Heart left ventricle (tissue), 16 donors: ENCODE measurements at regions not wholly inside any gene's neighbourhood (a gene's known extent, or its start where the extent isn't known, plus 50 kb on each side); places are given as distances from the start of the nearest gene placed in this dataset.

Source experiments
- ATAC-seq, 4 donors: fragments of 200-7000 bp; cut with Tn5 transposase; one replicate each; pipeline ENCODE4 v1.9.1; 2020 to 2022; ENCODE audit warnings: moderate library complexity in 4 of 4, mild to moderate bottlenecking in 3 of 4, moderate number of reproducible peaks in 1 of 4
- DNase-seq, 5 donors: peaks; one replicate each; pipeline ENCODE4 v3.0.0-alpha.2; 2020
- H3K27ac ChIP-seq, 12 donors: fragments of 200-600 bp; sonication (generic) in 4 of 12; one replicate each; pipeline versions ENCODE4 v1.5.0 to v1.8.0; 2016 to 2022; ENCODE audit warnings: mild to moderate bottlenecking in 2 of 12
- H3K27me3 ChIP-seq, 9 donors: fragments of 200-600 bp; sonication (generic) in 2 of 9; one replicate each; pipeline versions ENCODE4 v1.5.1 to v1.8.0; 2016 to 2022; ENCODE audit warnings: mild to moderate bottlenecking in 3 of 9
- H3K36me3 ChIP-seq, 9 donors: fragments of 200-600 bp; sonication (generic) in 2 of 9; one replicate each; pipeline versions ENCODE4 v1.5.0 to v1.8.0; 2018 to 2022; ENCODE audit warnings: mild to moderate bottlenecking in 2 of 9
- H3K4me1 ChIP-seq, 12 donors: fragments of 200-600 bp; sonication (generic) in 4 of 12; one replicate each; pipeline versions ENCODE4 v1.5.0 to v1.8.0; 2016 to 2022; ENCODE audit warnings: mild to moderate bottlenecking in 3 of 12
- H3K4me3 ChIP-seq, 12 donors: fragments of 200-600 bp; sonication (generic) in 4 of 12; one replicate each; pipeline versions ENCODE4 v1.5.0 to v1.8.0; 2017 to 2022; ENCODE audit warnings: mild to moderate bottlenecking in 9 of 12, moderate library complexity in 4 of 12
- H3K9me3 ChIP-seq, 12 donors: fragments of 200-600 bp; sonication (generic) in 4 of 12; one replicate each; pipeline versions ENCODE4 v1.5.0 to v1.8.0; 2016 to 2022; ENCODE audit warnings: mild to moderate bottlenecking in 1 of 12
- CTCF ChIP-seq, 12 donors: fragments of 200-600 bp; sonication (generic) in 4 of 12; IDR thresholded peaks; one replicate each; pipeline versions ENCODE4 v1.5.0 to v1.8.0; 2018 to 2022; ENCODE audit warnings: antibody characterized with exemption in 12 of 12, mild to moderate bottlenecking in 5 of 12
- POLR2A ChIP-seq, 2 donors: fragments of 450-650 bp; IDR thresholded peaks; one replicate each; pipeline ENCODE4 v1.6.1; 2017; ENCODE audit warnings: antibody characterized with exemption in 2 of 2, mild to moderate bottlenecking in 2 of 2, moderate library complexity in 2 of 2
- WGBS, 4 donors: extraction: QIAGEN DNeasy Blood & Tissue Kit in 2 of 4; methylation state at CpG; one replicate each; pipeline versions ENCODE4 v1.1.5 to v1.1.7; 2013 to 2018; 5-methylcytosine and 5-hydroxymethylcytosine counted together
- intact Hi-C, 10 donors: fragments of 100-400 bp; cut with DNase I; formaldehyde crosslinking; loops; one replicate each; pipeline versions ENCODE4 v1.11.1 to v1.14.2; 2022
- donor health status: ischemic (EF 13 %, LVEDD 7.1; RV severe dilation, severe dysfunction).
- donor health status: healthy with polysubstance abuse.
- donor health status: DM: no; HTN: yes; CAD: no.
- donor health status: DM: no; HTN: no; CAD: no.
- donor health status: ischemic (EF 25% LVEDD 6.9; RV normal size, moderate dysfunction).
- donor health status: ischemic (EF 25% LVEDD 5.7; RV mildly dilated, moderate dysfunction).
- donor health status: healthy.
- donor health status: DM: yes; HTN: yes; CAD: no.
- donor health status: ischemic (EF 35%, LVEDD 5.7; RV mildly dilated, moderate dysfunction).
- donor health status: nonischemic (EF 11% LVEDD 7.7; RV severe dilation, severe dysfunction).
- donor health status: DM: yes; HTN: yes; CAD: no.
- donor health status: PGD.
- donor health status: ischemic (EF 29% LVEDD 5.4; RV normal size, mild dysfunction).
- donor health status: nonischemic (EF 23%, LVEDD 6.1; RV moderate dilation, normal function).

GRCh38 chr4:42267724-42268123 is 115.3 kb upstream of the BEND4 start:
- 92 to 98% (median 95%) methylated on average over 3 of the region's 3 CpGs for WGBS, 4 donors
- ATAC-seq: no peak

GRCh38 chr4:42268824-42269223 is 116.4 kb upstream of the BEND4 start:
- H3K4me1 ChIP-seq: no peaks in the 10 kb centered on the region
- TF ChIP-seq CTCF (IDR thresholded peaks at IDR 0.05) (no peak), POLR2A (IDR thresholded peaks at IDR 0.05) (no peak)
- ATAC-seq: no peak
- H3K9me3 ChIP-seq: no peaks in the 10 kb centered on the region
- H3K27ac ChIP-seq: no peak overlapping the region
- 53 to 86% (median 76%) methylated on average over 2 of the region's 2 CpGs for WGBS, 4 donors
- H3K36me3 ChIP-seq: no peaks in the 10 kb centered on the region
- intact Hi-C loops: no loop called here
- H3K4me3 ChIP-seq: no peak overlapping the region
- DNase-seq: no peak
- no peaks in the 10 kb centered on the region for H3K27me3 ChIP-seq

More at GRCh38 chr4:42267724-42268123, 115.3 kb upstream of the BEND4 start:
- no peaks in the 10 kb centered on the region for H3K27me3 ChIP-seq
- no peak for DNase-seq
- intact Hi-C loops: no loop called here
- H3K36me3 ChIP-seq: no peaks in the 10 kb centered on the region
- no peak for TF ChIP-seq POLR2A (IDR thresholded peaks at IDR 0.05)
- no peak for TF ChIP-seq CTCF (IDR thresholded peaks at IDR 0.05)
- H3K4me1 ChIP-seq: peaks cover 0 to 3% (median 0%) of the 10 kb centered on the region in 12 donors
- H3K27ac ChIP-seq: no peak overlapping the region
- no peak overlapping the region for H3K4me3 ChIP-seq
- no peaks in the 10 kb centered on the region for H3K9me3 ChIP-seq

GRCh38 chr4:42271096-42271495 is 118.6 kb upstream of the BEND4 start:
- Histone ChIP-seq H3K27ac (no peak overlapping the region), H3K9me3 (no peaks in the 10 kb centered on the region), H3K27me3 (no peaks in the 10 kb centered on the region), H3K4me3 (no peak overlapping the region), H3K36me3 (no peaks in the 10 kb centered on the region), H3K4me1 (no peaks in the 10 kb centered on the region)
- DNase-seq: no peak
- ATAC-seq: no peak
- TF ChIP-seq CTCF (IDR thresholded peaks at IDR 0.05) (no peak), POLR2A (IDR thresholded peaks at IDR 0.05) (no peak)
- intact Hi-C loops: no loop called here
- WGBS, 4 donors: 83 to 85% (median 84%) methylated on average over 3 of the region's 3 CpGs

GRCh38 chr4:42277291-42277690 is 120.0 kb upstream of the SHISA3 start:
- DNase-seq (no peak), ATAC-seq (no peak)
- intact Hi-C loops: no loop called here
- 61 to 73% (median 70%) methylated on average over 2 of the region's 2 CpGs for WGBS, 4 donors
- peaks cover 0 to 8% (median 0%) of the 10 kb centered on the region in 12 donors for H3K4me1 ChIP-seq
- H3K27ac ChIP-seq: no peak overlapping the region
- no peaks in the 10 kb centered on the region for H3K36me3 ChIP-seq
- H3K4me3 ChIP-seq: no peak overlapping the region
- peaks cover 0 to 3% (median 0%) of the 10 kb centered on the region in 9 donors for H3K27me3 ChIP-seq
- TF ChIP-seq CTCF (IDR thresholded peaks at IDR 0.05) (no peak), POLR2A (IDR thresholded peaks at IDR 0.05) (no peak)
- no peaks in the 10 kb centered on the region for H3K9me3 ChIP-seq
